Pulmonary artery endothelial cell (primary cell): ENCODE measurements at regions not wholly inside any gene's neighbourhood (a gene's known extent, or its start where the extent isn't known, plus 50 kb on each side); places are given as distances from the start of the nearest gene placed in this dataset.

Experiments used
- DNase-seq: peaks from one replicate; pipeline ENCODE4 v3.0.0-alpha.2; 2011; ENCODE audit warnings: low read depth, low spot score

- no peak for DNase-seq
Measured at GRCh38 chr20:39646874-39647413, 684.8 kb downstream of the DHX35 start.

- DNase-seq, result no peak
Measured at GRCh38 chr20:39645131-39645530, 683.0 kb downstream of the DHX35 start.

- no peak for DNase-seq
Measured at GRCh38 chr20:39643292-39643691, 681.1 kb downstream of the DHX35 start.

GRCh38 chr20:39641423-39641822 lies 679.3 kb downstream of the DHX35 start:
- DNase-seq, result no peak

GRCh38 chr20:39640147-39640546 lies 678.0 kb downstream of the DHX35 start:
- DNase-seq, result no peak

GRCh38 chr20:39638731-39639130 lies 676.6 kb downstream of the DHX35 start:
- DNase-seq, result no peak

GRCh38 chr20:39633689-39634088 lies 671.5 kb downstream of the DHX35 start:
- no peak for DNase-seq

- no peak for DNase-seq
Measured at GRCh38 chr20:39632757-39633156, 670.6 kb downstream of the DHX35 start.

- no peak for DNase-seq
Measured at GRCh38 chr20:39632176-39632575, 670.0 kb downstream of the DHX35 start.

- no peak for DNase-seq
Measured at GRCh38 chr20:39631557-39631956, 669.4 kb downstream of the DHX35 start.

- no peak for DNase-seq
Measured at GRCh38 chr20:39630215-39630908, 668.2 kb downstream of the DHX35 start.

- DNase-seq, result no peak
Measured at GRCh38 chr20:39627765-39628164, 665.6 kb downstream of the DHX35 start.

- DNase-seq, result no peak
Measured at GRCh38 chr20:39624316-39624715, 662.2 kb downstream of the DHX35 start.

GRCh38 chr20:39623584-39624234 lies 661.6 kb downstream of the DHX35 start:
- no peak for DNase-seq

- no peak for DNase-seq
Measured at GRCh38 chr20:39619271-39619785, 657.2 kb downstream of the DHX35 start.

- no peak for DNase-seq
Measured at GRCh38 chr20:39611901-39612300, 649.8 kb downstream of the DHX35 start.

- DNase-seq, result no peak
Measured at GRCh38 chr20:39607141-39607540, 645.0 kb downstream of the DHX35 start.

- no peak for DNase-seq
Measured at GRCh38 chr20:39605908-39606307, 643.8 kb downstream of the DHX35 start.

- DNase-seq, result no peak
Measured at GRCh38 chr20:39605361-39605760, 643.2 kb downstream of the DHX35 start.

GRCh38 chr20:39603219-39603618 lies 641.1 kb downstream of the DHX35 start:
- no peak for DNase-seq

GRCh38 chr20:39602649-39603048 lies 640.5 kb downstream of the DHX35 start:
- no peak for DNase-seq

- no peak for DNase-seq
Measured at GRCh38 chr20:39600871-39601270, 638.7 kb downstream of the DHX35 start.

- no peak for DNase-seq
Measured at GRCh38 chr20:39600156-39600555, 638.0 kb downstream of the DHX35 start.
